ENCODE measurements at regions not wholly inside any gene's neighbourhood (a gene's known extent, or its start where the extent isn't known, plus 50 kb on each side); places are given as distances from the start of the nearest gene placed in this dataset.

DNA sequence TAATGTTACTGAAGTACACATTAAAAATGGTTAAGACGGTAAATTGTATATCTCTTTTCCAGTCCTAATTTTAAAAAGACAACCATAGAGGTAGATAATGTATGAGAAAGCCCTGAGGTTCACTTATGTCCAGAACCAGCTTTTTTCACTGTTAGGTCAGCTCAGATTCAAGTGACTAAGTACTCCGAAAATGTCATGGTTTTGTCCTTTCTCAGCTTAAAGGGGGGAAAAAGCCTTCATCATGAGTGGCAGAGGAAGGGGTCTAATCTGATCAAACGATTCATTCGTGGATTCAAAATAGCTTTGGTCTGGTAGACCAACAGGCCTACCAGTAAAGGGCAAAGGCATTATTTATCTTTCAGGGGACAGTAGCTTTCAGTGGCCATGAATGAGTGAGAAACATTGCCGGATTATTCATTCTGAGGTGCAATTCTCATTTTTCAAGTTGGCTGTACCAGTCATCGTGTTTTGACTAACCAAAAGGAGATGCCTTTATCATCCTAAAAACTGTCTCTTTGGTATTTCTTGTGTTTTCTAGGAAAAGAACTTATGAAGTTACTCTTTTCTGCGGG lies 208.4 kb downstream of the HHIPL2 start:
- DNase-seq (ENCODE audit: low spot score) (no peak), ATAC-seq (no peak)
- Mint-ChIP-seq H3K9me3 (peaks cover 10% of the 10 kb centered on the region), H3K27ac (no peak overlapping the region), H3K4me1 (peaks cover 13% of the 10 kb centered on the region), H3K27me3 (ENCODE audit: low read depth) (no peaks in the 10 kb centered on the region), H3K4me3 (no peak overlapping the region), H3K36me3 (peaks cover 4% of the 10 kb centered on the region; the same call in 1 of the 2 replicates)
- TF ChIP-seq, protein P1, sequence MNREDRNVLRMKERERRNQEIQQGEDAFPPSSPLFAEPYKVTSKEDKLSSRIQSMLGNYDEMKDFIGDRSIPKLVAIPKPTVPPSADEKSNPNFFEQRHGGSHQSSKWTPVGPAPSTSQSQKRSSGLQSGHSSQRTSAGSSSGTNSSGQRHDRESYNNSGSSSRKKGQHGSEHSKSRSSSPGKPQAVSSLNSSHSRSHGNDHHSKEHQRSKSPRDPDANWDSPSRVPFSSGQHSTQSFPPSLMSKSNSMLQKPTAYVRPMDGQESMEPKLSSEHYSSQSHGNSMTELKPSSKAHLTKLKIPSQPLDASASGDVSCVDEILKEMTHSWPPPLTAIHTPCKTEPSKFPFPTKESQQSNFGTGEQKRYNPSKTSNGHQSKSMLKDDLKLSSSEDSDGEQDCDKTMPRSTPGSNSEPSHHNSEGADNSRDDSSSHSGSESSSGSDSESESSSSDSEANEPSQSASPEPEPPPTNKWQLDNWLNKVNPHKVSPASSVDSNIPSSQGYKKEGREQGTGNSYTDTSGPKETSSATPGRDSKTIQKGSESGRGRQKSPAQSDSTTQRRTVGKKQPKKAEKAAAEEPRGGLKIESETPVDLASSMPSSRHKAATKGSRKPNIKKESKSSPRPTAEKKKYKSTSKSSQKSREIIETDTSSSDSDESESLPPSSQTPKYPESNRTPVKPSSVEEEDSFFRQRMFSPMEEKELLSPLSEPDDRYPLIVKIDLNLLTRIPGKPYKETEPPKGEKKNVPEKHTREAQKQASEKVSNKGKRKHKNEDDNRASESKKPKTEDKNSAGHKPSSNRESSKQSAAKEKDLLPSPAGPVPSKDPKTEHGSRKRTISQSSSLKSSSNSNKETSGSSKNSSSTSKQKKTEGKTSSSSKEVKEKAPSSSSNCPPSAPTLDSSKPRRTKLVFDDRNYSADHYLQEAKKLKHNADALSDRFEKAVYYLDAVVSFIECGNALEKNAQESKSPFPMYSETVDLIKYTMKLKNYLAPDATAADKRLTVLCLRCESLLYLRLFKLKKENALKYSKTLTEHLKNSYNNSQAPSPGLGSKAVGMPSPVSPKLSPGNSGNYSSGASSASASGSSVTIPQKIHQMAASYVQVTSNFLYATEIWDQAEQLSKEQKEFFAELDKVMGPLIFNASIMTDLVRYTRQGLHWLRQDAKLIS (CRISPR knock-in tag; IDR thresholded peaks at IDR 0.05; ENCODE audit: borderline replicate concordance), result no peak
- TF ChIP-seq ESRRA (CRISPR knock-in tag; IDR thresholded peaks at IDR 0.05; ENCODE audit: borderline replicate concordance) (no peak), NR1H2 (CRISPR knock-in tag; IDR thresholded peaks at IDR 0.05) (no peak), ZNF121 (CRISPR knock-in tag; IDR thresholded peaks at IDR 0.05) (no peak)
- TF ChIP-seq, protein P2, sequence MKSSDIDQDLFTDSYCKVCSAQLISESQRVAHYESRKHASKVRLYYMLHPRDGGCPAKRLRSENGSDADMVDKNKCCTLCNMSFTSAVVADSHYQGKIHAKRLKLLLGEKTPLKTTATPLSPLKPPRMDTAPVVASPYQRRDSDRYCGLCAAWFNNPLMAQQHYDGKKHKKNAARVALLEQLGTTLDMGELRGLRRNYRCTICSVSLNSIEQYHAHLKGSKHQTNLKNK (CRISPR knock-in tag; IDR thresholded peaks at IDR 0.05), result no peak
- ChIA-PET POLR2A (no interaction called here), CTCF (no interaction called here)

DNA sequence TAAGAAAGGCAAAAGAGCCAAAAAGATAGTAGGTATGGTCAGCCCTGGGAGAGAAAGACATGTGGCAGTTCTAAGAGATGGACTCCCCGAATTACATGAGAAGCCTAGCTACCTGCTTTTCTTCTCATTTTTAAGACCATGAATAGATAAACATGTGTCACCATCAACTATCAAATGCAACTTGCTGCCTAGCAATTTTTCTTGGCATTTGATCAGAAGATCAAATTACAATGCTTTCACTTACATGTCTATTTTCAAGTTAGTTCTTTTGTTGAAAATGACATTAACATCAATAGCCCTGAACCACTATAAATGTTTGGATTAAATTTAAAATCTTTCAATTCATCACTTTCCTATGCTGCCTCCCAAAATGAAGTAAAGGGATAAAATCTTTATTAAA lies 212.3 kb downstream of the HHIPL2 start:
- peaks cover 10% of the 10 kb centered on the region for H3K9me3 Mint-ChIP-seq
- H3K27ac Mint-ChIP-seq, result peak overlapping the region; percentile 65
- no peak for DNase-seq (ENCODE audit: low spot score)
- CTCF ChIA-PET, result no interaction called here
- H3K4me3 Mint-ChIP-seq, result no peak overlapping the region
- peaks cover 13% of the 10 kb centered on the region for H3K4me1 Mint-ChIP-seq
- TF ChIP-seq, protein P2 (CRISPR knock-in tag; IDR thresholded peaks at IDR 0.05), result no peak
- TF ChIP-seq, protein P3, sequence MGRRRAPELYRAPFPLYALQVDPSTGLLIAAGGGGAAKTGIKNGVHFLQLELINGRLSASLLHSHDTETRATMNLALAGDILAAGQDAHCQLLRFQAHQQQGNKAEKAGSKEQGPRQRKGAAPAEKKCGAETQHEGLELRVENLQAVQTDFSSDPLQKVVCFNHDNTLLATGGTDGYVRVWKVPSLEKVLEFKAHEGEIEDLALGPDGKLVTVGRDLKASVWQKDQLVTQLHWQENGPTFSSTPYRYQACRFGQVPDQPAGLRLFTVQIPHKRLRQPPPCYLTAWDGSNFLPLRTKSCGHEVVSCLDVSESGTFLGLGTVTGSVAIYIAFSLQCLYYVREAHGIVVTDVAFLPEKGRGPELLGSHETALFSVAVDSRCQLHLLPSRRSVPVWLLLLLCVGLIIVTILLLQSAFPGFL (CRISPR knock-in tag; IDR thresholded peaks at IDR 0.05; ENCODE audit: borderline replicate concordance), result no peak
- TF ChIP-seq ATF1 (CRISPR knock-in tag; IDR thresholded peaks at IDR 0.05), result no peak
- no peaks in the 10 kb centered on the region for H3K27me3 Mint-ChIP-seq (ENCODE audit: low read depth)
- POLR2A ChIA-PET, result no interaction called here
- ATAC-seq, result no peak
- peaks cover 4% of the 10 kb centered on the region; the same call in 1 of the 2 replicates for H3K36me3 Mint-ChIP-seq

DNA sequence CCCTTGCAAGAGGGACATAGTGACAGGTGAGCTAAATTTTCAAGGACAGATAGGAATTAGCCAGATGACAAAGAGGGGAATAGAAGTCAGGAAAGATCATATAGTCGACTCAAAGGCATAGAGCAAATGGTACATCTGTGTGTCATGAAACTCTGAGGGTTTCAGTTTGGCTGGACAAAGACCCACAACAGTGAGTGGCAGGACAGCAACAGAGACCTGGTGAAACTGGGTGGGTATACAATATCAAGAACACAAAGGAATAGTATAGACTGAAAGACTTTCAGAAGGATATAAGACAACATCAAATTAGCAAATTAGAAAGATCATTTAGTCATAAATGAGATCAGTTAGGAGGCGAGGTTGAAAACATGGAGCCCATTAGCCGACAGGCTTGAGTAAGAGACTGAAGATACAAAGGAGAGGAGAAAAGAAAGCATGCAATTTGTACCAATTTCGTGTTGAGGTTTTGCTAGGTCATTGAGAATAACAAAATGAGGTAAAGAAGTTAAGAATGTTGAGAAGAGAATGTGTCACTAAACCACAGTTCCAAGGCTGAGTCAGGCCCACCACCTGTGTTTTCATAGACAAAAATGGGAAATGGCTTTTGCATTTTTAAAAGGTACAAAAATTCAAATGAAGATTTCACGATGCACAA lies 213.8 kb downstream of the HHIPL2 start:
- CTCF ChIA-PET, result no interaction called here
- POLR2A ChIA-PET, result no interaction called here
- Mint-ChIP-seq H3K4me3 (no peak overlapping the region), H3K27me3 (ENCODE audit: low read depth) (no peaks in the 10 kb centered on the region), H3K4me1 (peaks cover 13% of the 10 kb centered on the region), H3K9me3 (peaks cover 17% of the 10 kb centered on the region), H3K27ac (no peak overlapping the region), H3K36me3 (peaks cover 4% of the 10 kb centered on the region; the same call in 1 of the 2 replicates)
- ATAC-seq, result no peak
- no peak for DNase-seq (ENCODE audit: low spot score)
- TF ChIP-seq, protein P4, sequence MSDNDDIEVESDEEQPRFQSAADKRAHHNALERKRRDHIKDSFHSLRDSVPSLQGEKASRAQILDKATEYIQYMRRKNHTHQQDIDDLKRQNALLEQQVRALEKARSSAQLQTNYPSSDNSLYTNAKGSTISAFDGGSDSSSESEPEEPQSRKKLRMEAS (CRISPR knock-in tag; IDR thresholded peaks at IDR 0.05), result no peak
- TF ChIP-seq ETV6 (CRISPR knock-in tag; IDR thresholded peaks at IDR 0.05), result no peak
- TF ChIP-seq ZNF219 (CRISPR knock-in tag; IDR thresholded peaks at IDR 0.05; ENCODE audit: borderline replicate concordance), result no peak
- TF ChIP-seq, protein P1 (CRISPR knock-in tag; IDR thresholded peaks at IDR 0.05; ENCODE audit: borderline replicate concordance), result no peak
- TF ChIP-seq, protein P5, sequence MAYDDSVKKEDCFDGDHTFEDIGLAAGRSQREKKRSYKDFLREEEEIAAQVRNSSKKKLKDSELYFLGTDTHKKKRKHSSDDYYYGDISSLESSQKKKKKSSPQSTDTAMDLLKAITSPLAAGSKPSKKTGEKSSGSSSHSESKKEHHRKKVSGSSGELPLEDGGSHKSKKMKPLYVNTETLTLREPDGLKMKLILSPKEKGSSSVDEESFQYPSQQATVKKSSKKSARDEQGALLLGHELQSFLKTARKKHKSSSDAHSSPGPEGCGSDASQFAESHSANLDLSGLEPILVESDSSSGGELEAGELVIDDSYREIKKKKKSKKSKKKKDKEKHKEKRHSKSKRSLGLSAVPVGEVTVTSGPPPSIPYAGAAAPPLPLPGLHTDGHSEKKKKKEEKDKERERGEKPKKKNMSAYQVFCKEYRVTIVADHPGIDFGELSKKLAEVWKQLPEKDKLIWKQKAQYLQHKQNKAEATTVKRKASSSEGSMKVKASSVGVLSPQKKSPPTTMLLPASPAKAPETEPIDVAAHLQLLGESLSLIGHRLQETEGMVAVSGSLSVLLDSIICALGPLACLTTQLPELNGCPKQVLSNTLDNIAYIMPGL (CRISPR knock-in tag; IDR thresholded peaks at IDR 0.05), result no peak
- no peak for TF ChIP-seq JAZF1 (CRISPR knock-in tag; IDR thresholded peaks at IDR 0.05)
- TF ChIP-seq GRHL2 (CRISPR knock-in tag; IDR thresholded peaks at IDR 0.05; ENCODE audit: insufficient replicate concordance, severe bottlenecking), result no peak
- TF ChIP-seq, protein P6, sequence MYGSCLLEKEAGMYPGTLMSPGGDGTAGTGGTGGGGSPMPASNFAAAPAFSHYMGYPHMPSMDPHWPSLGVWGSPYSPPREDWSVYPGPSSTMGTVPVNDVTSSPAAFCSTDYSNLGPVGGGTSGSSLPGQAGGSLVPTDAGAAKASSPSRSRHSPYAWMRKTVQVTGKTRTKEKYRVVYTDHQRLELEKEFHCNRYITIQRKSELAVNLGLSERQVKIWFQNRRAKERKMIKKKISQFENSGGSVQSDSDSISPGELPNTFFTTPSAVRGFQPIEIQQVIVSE (CRISPR knock-in tag; IDR thresholded peaks at IDR 0.05; ENCODE audit: borderline replicate concordance), result no peak
- TF ChIP-seq NFATC4 (CRISPR knock-in tag; IDR thresholded peaks at IDR 0.05), result no peak
- no peak for TF ChIP-seq CREB1 (CRISPR knock-in tag; IDR thresholded peaks at IDR 0.05)

Measured in WTC11 (cell line).